Liver (tissue), 3 donors: ENCODE measurements at regions not wholly inside any gene's neighbourhood (a gene's known extent, or its start where the extent isn't known, plus 50 kb on each side); places are given as distances from the start of the nearest gene placed in this dataset.

ENCODE experiments used
- FOXA1 ChIP-seq: IDR thresholded peaks from 2 replicates; pipeline ENCODE4 v1.6.1; 2016; ENCODE audit warnings: antibody characterized with exemption
- FOXA2 ChIP-seq: IDR thresholded peaks from 2 replicates; pipeline ENCODE4 v1.6.1; 2016; ENCODE audit warnings: antibody characterized with exemption
- GABPA ChIP-seq, 2 donors: IDR thresholded peaks in 1 of 2; conservative IDR thresholded peaks in 1 of 2; 2 replicates each; pipeline ENCODE4 v1.6.1; 2016; ENCODE audit warnings: antibody characterized with exemption in 2 of 2, mild to moderate bottlenecking in 1 of 2, moderate library complexity in 1 of 2
- JUND ChIP-seq, 2 donors: IDR thresholded peaks; 2 replicates each; pipeline ENCODE4 v1.6.1; 2016; ENCODE audit warnings: antibody characterized with exemption in 2 of 2
- RAD21 ChIP-seq, 2 donors: IDR thresholded peaks; 2 replicates each; pipeline ENCODE4 v1.6.1; 2016; ENCODE audit warnings: antibody characterized with exemption in 2 of 2, mild to moderate bottlenecking in 2 of 2
- SP1 ChIP-seq: IDR thresholded peaks from 2 replicates; pipeline ENCODE4 v1.6.1; 2018; ENCODE audit warnings: antibody characterized with exemption, mild to moderate bottlenecking
- TAF1 ChIP-seq: conservative IDR thresholded peaks from 2 replicates; pipeline ENCODE4 v1.6.1; 2016; ENCODE audit warnings: antibody characterized with exemption, mild to moderate bottlenecking
- YY1 ChIP-seq: IDR thresholded peaks from 2 replicates; pipeline ENCODE4 v1.6.1; 2016; ENCODE audit warnings: antibody characterized with exemption, mild to moderate bottlenecking
- TF ChIP-seq, protein P1 (sequence below): fragments of 150-350 bp; IDR thresholded peaks from 2 replicates; pipeline ENCODE4 v1.5.1; 2017; ENCODE audit warnings: improper control_type of control experiment, low read depth, low read length; ENCODE audit not compliant: missing input control
- TF ChIP-seq, protein P2 (sequence below): IDR thresholded peaks from 2 replicates; pipeline ENCODE4 v1.6.1; 2016; ENCODE audit warnings: antibody characterized with exemption
- TF ChIP-seq, protein P3 (sequence below): IDR thresholded peaks from 2 replicates; pipeline ENCODE4 v1.6.1; 2016; ENCODE audit warnings: antibody characterized with exemption
- TF ChIP-seq, protein P4 (sequence below): IDR thresholded peaks from 2 replicates; pipeline ENCODE4 v1.6.1; 2016; ENCODE audit warnings: antibody characterized with exemption, mild to moderate bottlenecking
- donor health status: healthy.
- donor health status: healthy.

DNA sequence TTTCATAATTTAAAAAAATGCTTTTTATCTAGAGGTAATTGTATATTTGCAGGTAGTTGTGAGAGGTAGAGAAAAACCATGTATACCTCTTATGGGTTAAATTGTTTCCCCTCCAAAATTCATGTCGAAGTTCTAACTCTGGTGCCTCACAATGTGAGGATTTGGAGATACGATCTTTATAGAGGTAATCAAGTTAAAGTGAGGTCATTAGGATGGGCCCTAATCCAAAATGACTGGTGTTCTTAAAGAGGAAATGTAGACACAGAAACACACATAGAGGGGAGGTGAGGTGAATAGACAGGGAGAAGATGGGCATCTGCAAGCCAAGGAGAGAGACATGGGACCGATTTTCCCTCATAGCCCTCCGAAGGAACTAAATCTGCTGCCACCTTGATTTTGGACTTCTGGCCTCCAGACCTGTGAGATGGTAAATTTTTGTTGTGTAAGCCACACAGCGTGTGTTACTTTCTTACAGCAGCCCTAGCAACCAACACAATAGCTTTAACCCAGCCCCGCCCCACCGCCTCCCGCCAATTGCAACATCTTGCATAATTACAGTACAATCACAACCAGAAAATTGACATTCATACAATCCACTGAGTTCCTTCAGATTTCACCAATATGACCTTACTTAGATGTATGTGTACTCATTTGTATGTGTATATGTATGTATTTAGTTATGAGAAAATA, 208.9 kb downstream of the MIB1 start:
- TF ChIP-seq, protein P1, sequence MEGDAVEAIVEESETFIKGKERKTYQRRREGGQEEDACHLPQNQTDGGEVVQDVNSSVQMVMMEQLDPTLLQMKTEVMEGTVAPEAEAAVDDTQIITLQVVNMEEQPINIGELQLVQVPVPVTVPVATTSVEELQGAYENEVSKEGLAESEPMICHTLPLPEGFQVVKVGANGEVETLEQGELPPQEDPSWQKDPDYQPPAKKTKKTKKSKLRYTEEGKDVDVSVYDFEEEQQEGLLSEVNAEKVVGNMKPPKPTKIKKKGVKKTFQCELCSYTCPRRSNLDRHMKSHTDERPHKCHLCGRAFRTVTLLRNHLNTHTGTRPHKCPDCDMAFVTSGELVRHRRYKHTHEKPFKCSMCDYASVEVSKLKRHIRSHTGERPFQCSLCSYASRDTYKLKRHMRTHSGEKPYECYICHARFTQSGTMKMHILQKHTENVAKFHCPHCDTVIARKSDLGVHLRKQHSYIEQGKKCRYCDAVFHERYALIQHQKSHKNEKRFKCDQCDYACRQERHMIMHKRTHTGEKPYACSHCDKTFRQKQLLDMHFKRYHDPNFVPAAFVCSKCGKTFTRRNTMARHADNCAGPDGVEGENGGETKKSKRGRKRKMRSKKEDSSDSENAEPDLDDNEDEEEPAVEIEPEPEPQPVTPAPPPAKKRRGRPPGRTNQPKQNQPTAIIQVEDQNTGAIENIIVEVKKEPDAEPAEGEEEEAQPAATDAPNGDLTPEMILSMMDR: no peak
- TF ChIP-seq, protein P2, sequence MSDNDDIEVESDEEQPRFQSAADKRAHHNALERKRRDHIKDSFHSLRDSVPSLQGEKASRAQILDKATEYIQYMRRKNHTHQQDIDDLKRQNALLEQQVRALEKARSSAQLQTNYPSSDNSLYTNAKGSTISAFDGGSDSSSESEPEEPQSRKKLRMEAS: no peak
- TF ChIP-seq SP1: no peak
- TF ChIP-seq, protein P3, sequence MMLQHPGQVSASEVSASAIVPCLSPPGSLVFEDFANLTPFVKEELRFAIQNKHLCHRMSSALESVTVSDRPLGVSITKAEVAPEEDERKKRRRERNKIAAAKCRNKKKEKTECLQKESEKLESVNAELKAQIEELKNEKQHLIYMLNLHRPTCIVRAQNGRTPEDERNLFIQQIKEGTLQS: no peak
- TF ChIP-seq JUND (IDR thresholded peaks at IDR 0.05): no peak
- no peak for TF ChIP-seq FOXA2
- no peak for TF ChIP-seq TAF1
- TF ChIP-seq GABPA (IDR thresholded peaks at IDR 0.05 in 1 of 2, conservative IDR thresholded peaks at IDR 0.05 in 1 of 2): no peak
- TF ChIP-seq, protein P4, sequence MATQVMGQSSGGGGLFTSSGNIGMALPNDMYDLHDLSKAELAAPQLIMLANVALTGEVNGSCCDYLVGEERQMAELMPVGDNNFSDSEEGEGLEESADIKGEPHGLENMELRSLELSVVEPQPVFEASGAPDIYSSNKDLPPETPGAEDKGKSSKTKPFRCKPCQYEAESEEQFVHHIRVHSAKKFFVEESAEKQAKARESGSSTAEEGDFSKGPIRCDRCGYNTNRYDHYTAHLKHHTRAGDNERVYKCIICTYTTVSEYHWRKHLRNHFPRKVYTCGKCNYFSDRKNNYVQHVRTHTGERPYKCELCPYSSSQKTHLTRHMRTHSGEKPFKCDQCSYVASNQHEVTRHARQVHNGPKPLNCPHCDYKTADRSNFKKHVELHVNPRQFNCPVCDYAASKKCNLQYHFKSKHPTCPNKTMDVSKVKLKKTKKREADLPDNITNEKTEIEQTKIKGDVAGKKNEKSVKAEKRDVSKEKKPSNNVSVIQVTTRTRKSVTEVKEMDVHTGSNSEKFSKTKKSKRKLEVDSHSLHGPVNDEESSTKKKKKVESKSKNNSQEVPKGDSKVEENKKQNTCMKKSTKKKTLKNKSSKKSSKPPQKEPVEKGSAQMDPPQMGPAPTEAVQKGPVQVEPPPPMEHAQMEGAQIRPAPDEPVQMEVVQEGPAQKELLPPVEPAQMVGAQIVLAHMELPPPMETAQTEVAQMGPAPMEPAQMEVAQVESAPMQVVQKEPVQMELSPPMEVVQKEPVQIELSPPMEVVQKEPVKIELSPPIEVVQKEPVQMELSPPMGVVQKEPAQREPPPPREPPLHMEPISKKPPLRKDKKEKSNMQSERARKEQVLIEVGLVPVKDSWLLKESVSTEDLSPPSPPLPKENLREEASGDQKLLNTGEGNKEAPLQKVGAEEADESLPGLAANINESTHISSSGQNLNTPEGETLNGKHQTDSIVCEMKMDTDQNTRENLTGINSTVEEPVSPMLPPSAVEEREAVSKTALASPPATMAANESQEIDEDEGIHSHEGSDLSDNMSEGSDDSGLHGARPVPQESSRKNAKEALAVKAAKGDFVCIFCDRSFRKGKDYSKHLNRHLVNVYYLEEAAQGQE: no peak
- no peak for TF ChIP-seq FOXA1
- TF ChIP-seq YY1: no peak
- no peak for TF ChIP-seq RAD21 (IDR thresholded peaks at IDR 0.05)
